ENCODE measurements at regions not wholly inside any gene's neighbourhood (a gene's known extent, or its start where the extent isn't known, plus 50 kb on each side); places are given as distances from the start of the nearest gene placed in this dataset.

DNA sequence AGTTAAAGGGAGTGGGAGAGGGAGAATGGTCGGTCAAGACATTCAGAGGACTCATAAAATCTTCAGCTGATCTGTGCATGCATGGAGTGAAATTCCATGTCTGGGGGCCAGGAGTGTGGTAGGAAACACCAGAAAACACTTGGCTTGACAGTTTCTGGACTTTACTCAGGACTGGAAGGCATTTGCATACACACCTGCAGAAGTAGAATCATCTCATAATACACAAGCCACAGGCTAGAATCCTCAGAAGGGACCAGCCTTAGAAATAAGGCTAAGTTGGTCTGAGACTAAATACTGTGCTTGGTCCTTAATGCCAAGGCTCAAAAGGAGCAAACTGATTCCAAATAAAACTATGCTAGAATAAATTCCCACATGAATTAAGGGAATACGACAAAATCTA, 328.1 kb upstream of the KITLG start:
- no peak for ATAC-seq
- Histone ChIP-seq H3K4me1 (no peaks in the 10 kb centered on the region), H3K27ac (no peak overlapping the region), H3K27me3 (no peaks in the 10 kb centered on the region), H3K4me3 (no peak overlapping the region), H3K36me3 (replicated peaks in 1 of 2; ENCODE audit: insufficient read depth in 1 of 2, low read depth in 2 of 2) (no peaks in the 10 kb centered on the region), H3K9me3 (no peaks in the 10 kb centered on the region)
- WGBS, 2 donors, result 89 to 94% methylated on average over 2 of the region's 2 CpGs
- TF ChIP-seq POLR2A (IDR thresholded peaks at IDR 0.05), result no peak
- TF ChIP-seq, protein P1, sequence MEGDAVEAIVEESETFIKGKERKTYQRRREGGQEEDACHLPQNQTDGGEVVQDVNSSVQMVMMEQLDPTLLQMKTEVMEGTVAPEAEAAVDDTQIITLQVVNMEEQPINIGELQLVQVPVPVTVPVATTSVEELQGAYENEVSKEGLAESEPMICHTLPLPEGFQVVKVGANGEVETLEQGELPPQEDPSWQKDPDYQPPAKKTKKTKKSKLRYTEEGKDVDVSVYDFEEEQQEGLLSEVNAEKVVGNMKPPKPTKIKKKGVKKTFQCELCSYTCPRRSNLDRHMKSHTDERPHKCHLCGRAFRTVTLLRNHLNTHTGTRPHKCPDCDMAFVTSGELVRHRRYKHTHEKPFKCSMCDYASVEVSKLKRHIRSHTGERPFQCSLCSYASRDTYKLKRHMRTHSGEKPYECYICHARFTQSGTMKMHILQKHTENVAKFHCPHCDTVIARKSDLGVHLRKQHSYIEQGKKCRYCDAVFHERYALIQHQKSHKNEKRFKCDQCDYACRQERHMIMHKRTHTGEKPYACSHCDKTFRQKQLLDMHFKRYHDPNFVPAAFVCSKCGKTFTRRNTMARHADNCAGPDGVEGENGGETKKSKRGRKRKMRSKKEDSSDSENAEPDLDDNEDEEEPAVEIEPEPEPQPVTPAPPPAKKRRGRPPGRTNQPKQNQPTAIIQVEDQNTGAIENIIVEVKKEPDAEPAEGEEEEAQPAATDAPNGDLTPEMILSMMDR (IDR thresholded peaks at IDR 0.05), result no peak
- DNase-seq, result no peak
- intact Hi-C loops (cut with DNase I), result no loop called here

- DNase-seq (peak in 2 of 4 donors; percentile 8 to 39), ATAC-seq (peak; percentile 81)
- Histone ChIP-seq H3K36me3 (replicated peaks in 1 of 2; ENCODE audit: insufficient read depth in 1 of 2, low read depth in 2 of 2) (no peaks in the 10 kb centered on the region), H3K27me3 (no peaks in the 10 kb centered on the region), H3K9me3 (no peaks in the 10 kb centered on the region), H3K27ac (no peak overlapping the region), H3K4me3 (no peak overlapping the region), H3K4me1 (no peaks in the 10 kb centered on the region)
- WGBS, 2 donors, result 42 to 49% methylated on average over 4 of the region's 4 CpGs
- TF ChIP-seq POLR2A (IDR thresholded peaks at IDR 0.05), result no peak
- TF ChIP-seq, protein P1 (IDR thresholded peaks at IDR 0.05), result no peak
- intact Hi-C loops (cut with DNase I), result no loop called here
These were observed 324.4 kb upstream of the KITLG start for GRCh38 chr12:88904705-88905104.

GRCh38 chr12:88903333-88903732, 323.1 kb upstream of the KITLG start:
- no peak overlapping the region for H3K27ac ChIP-seq
- TF ChIP-seq, protein P1 (IDR thresholded peaks at IDR 0.05), result no peak
- TF ChIP-seq POLR2A (IDR thresholded peaks at IDR 0.05), result no peak
- no peak overlapping the region for H3K4me3 ChIP-seq
- WGBS, 2 donors, result 86% methylated on average over 4 of the region's 4 CpGs
- H3K9me3 ChIP-seq, result no peaks in the 10 kb centered on the region
- DNase-seq, result no peak
- intact Hi-C loops (cut with DNase I), result no loop called here
- no peaks in the 10 kb centered on the region for H3K27me3 ChIP-seq
- H3K4me1 ChIP-seq, result no peaks in the 10 kb centered on the region
- H3K36me3 ChIP-seq (replicated peaks in 1 of 2; ENCODE audit: insufficient read depth in 1 of 2, low read depth in 2 of 2), result no peaks in the 10 kb centered on the region
- no peak for ATAC-seq

DNA sequence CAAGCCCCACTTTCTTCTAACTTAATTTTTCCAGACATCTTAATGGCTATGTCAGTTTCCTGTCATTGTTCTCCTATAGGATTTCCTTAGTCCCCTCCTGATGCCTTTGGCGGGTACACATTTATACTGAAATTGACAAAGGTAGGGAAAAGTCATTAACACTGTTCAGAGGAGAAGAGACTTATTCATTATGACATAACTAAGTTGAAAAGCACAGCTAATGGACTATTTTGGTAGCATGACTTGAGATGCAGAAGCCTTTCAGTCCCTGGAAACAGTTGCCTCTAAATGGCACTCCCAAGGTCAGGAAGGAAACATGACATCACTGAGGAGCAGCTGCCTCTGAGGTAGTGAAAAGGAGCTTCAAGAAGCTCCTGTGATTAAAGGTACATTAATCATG, 317.5 kb upstream of the KITLG start:
- Histone ChIP-seq H3K27ac (no peak overlapping the region), H3K36me3 (replicated peaks in 1 of 2; ENCODE audit: insufficient read depth in 1 of 2, low read depth in 2 of 2) (no peaks in the 10 kb centered on the region), H3K9me3 (no peaks in the 10 kb centered on the region), H3K4me1 (no peaks in the 10 kb centered on the region), H3K27me3 (no peaks in the 10 kb centered on the region), H3K4me3 (no peak overlapping the region)
- WGBS, 2 donors, result 88 to 93% methylated on average over 1 of the region's 1 CpG
- ATAC-seq (no peak), DNase-seq (no peak)
- no peak for TF ChIP-seq POLR2A (IDR thresholded peaks at IDR 0.05)
- TF ChIP-seq, protein P1 (IDR thresholded peaks at IDR 0.05), result no peak
- intact Hi-C loops (cut with DNase I), result no loop called here

- no peaks in the 10 kb centered on the region for H3K27me3 ChIP-seq
- ATAC-seq, result no peak
- no peak for DNase-seq
- H3K27ac ChIP-seq, result no peak overlapping the region
- no peak overlapping the region for H3K4me3 ChIP-seq
- intact Hi-C loops (cut with DNase I), result no loop called here
- no peaks in the 10 kb centered on the region for H3K36me3 ChIP-seq (replicated peaks in 1 of 2; ENCODE audit: insufficient read depth in 1 of 2, low read depth in 2 of 2)
- WGBS, 2 donors, result 81% methylated on average over 2 of the region's 2 CpGs
- no peaks in the 10 kb centered on the region for H3K9me3 ChIP-seq
- TF ChIP-seq, protein P1 (IDR thresholded peaks at IDR 0.05), result no peak
- no peak for TF ChIP-seq POLR2A (IDR thresholded peaks at IDR 0.05)
- H3K4me1 ChIP-seq, result no peaks in the 10 kb centered on the region
These were observed 316.7 kb upstream of the KITLG start for GRCh38 chr12:88896958-88897357.
